GM19468 (cell line): ENCODE measurements at regions not wholly inside any gene's neighbourhood (a gene's known extent, or its start where the extent isn't known, plus 50 kb on each side); places are given as distances from the start of the nearest gene placed in this dataset.

Experiments used
- ATAC-seq: cut with Tn5 transposase; IDR thresholded peaks from one replicate; pipeline ENCODE4 v1.9.1; 2021; ENCODE audit warnings: mild to moderate bottlenecking, moderate library complexity, moderate number of reproducible peaks; ENCODE audit not compliant: unreplicated experiment; ENCODE audit errors: extremely low read depth

DNA sequence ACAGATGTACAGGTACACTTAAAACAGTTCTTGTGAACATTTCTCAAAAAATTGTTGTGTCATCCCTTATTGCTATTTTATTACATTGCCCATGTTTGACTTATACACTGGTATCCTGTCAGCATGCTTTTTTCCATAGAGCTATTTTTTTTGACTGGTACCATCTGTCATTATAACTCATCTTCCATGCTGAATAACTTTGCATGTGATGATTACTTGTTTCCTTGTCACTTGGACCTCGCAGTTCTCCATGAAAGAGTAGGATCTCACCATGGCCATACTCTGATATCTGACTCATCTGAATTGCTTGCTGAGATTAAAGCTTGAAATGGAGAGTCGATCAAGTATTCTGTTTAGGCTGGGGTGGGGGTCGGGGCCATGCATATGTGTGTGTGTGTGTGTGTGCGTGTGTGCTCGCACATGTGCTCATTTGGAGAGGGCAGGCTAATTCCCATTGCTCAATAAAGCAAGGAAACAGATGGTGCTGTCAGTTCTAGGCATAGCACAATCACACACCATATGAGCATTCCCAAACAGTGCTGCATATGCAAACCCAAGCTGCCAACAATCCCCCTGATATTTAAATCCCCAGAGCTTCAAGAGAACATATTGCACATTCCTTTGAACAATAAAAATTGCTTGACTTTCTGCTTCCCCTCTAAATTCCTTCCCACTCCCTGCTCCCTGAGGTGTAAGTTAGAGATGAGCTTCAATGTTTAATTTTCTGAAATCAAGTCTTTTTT lies 62.9 kb downstream of the NHLRC3 start:
- no peak for ATAC-seq

DNA sequence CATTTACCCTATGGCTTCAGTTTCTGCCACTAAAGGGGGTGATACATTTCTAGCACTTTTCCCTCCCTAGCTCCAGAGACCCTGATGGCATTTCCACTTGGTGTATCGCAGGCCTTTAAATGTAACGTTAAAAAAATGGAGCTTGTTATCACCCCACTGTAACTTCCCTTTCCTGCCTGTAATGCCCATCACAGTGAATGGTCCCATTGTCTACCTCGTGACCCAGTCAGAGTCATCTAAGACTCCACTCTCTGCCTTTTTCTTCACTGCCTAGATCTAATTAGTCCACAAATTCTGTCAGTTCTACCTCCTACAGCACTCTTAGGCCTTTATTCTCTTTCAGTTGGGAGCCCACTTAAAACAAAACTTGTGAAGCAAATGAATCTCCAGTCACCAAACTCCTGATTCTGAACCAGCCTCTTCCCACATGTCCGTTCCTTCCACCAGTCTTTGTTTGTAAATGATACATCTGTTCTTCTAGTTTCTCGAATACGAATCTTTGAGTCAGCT lies 64.8 kb downstream of the NHLRC3 start:
- no peak for ATAC-seq

DNA sequence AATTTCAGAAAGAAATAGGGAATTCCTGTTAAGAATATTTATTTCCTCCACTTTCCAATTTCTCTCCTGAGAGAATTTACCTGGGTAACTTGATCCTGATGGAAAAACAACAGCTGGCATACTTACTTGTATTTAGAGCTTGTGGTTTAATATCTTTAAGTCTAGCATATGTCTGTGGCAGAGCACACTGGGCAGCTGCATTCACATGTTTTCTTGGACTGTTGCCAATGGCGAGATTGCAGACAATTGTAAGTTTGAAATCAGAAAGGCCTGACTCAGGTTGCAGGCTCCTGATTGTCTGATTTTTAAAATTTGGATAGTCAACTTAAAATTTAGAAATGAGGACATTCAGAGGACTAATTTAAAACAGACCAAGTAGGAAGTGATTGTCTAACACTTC lies 66.9 kb downstream of the NHLRC3 start:
- ATAC-seq: no peak

DNA sequence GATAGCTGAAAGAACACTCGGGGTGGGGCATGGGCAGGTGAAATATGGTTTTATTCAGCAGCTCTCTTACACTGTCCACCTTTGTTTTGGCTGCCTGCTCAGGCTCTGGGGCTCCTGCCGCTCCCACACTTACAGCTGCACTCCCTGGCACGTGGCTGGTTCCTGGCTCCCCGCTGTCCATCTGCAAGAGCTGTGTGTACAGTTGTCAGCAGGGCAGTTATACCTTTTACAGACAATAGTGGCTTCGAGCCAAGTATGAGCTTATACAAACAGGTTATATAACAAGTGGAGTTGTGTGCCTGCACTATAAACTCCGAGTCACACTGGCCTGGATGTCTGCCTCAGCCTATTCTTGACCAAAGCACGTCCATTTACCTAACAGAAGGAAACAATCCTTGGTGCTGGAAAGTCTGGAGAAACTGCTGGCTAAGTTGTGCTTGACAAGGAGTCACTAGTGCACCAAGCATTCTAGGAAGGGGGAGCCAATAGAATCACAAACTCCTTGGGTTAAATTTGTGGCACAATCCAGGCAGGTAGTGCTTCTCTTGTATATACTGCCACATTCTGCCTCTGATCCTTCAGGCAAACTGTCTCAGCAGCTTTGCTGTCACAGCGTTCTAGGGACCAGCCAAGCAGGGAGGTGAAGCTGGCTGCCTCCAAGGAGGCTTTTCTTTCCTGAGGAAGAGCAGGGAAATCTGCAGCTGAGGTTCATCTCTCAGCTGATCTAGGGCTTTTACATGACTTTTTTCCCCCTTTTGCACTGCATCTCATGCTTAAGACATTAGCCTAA lies 68.2 kb downstream of the NHLRC3 start:
- no peak for ATAC-seq

DNA sequence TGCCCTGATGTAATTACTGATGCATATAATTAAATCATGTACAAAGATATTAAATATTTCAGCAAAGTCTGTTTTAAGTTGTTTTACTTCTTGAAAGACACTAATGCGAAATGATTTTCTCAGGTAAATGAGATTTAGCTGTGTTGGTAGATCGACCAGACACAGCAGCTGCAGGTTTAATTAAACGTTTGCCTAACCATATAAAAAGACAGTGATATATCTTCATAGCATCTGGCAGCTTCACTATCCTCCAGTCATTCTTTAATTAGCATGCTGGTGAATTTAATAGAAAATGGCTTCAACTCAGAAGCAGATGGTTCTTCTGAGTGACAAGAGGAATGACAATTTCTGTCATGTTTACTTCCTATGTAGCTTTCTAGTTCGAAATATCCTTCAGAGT lies 69.3 kb downstream of the NHLRC3 start:
- ATAC-seq: no peak

DNA sequence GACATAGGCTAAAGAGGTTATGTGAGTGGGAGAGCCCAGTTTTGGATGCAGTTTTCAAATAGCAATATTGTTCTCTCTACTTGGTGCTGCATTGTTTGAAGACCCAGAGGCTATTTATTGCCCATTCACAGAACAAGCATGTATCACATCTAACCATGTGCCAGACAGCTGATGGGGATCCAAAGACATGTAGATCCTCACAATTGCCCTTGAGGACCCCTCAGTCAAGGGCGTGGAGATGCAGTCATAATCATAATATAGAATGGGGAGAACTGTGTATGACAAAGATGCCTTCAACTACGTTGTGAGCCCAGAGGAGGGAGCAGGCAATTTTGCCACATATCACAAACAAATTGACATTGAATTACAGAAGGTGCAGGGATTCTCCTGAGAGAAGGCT lies 70.5 kb downstream of the NHLRC3 start:
- ATAC-seq: no peak

DNA sequence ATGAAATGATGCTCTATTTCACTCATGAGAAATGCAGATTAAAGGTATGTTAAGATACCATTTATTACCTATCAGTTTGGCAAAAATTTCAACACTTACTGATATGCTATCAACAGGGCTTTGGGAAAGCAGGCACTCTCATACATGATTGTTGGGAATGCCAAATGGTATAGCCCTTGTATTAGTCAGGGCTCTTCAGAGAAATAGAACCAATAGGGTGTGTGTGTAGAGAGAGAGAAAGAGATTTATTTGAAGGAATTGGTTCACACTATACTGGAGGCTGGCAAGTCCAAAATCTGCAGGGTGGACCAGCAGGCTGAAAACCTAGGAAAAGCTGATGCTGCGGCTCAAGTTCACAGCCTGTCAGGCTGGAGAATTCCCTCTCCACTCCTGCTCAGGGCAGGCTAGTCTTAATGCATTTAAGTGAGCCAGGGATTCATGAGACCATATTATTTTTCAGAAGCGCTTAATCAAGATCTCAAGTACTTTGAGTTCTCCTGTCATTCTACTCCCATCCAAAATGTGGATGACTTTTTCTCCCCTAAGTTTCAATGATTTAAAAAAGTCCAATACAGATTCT lies 72.4 kb downstream of the NHLRC3 start:
- ATAC-seq: no peak

DNA sequence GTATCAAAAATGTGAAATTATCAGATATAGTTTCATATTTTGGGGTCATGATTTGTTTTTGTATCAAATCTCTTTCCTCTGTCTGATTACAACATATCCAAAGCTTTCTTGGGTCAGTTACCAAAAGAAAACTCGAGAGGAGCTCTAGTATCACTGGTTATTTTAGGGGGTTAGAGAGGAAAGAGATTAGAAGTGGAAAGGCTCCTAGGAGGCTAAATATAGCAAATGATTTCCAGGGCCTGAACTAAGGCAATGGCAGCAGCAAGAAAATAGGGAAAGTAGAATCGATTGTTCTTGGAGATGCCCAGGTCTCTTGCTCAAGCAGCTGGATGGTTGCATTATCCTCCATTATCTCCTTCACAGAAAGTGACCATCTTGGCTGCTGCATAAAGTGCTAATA lies 72.9 kb downstream of the NHLRC3 start:
- ATAC-seq: no peak

DNA sequence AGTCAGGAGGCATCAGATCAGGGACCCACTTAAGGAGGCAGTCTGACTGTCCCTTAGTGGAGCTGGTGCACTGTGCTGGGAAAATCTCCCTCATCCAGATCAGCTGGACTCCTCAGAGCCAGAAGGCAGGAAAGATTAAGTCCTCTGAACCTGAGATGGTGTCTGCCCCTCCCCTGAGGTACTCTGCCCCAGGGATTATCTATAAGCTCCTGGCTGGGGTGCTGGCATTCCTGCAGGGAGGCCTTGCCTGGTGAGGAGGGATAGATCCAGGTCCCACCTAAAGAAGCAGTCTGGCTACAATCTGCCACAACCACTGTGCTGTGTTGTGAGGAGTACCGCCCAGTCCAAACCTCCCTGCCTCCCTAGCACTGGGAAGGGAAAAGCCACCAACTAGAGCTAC lies 81.2 kb downstream of the NHLRC3 start:
- ATAC-seq: no peak

DNA sequence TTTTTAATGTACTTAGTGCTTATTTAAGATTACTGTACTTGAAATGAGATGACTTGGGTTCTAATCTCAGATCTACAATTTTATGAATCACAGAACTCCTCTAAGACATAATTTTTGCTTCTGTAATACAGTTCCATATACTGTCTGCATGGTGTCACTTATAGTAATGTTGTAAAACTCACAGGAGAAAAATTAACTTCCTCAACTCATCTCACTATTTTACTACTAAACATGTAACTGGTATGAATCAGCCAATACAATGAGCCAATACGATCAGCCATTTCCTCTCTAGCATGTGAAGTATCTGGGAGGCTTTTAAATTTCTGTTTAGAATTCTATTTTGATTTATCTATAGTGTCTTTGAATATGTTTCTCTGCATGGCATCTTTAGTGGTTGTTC lies 85.3 kb downstream of the NHLRC3 start:
- ATAC-seq: no peak

DNA sequence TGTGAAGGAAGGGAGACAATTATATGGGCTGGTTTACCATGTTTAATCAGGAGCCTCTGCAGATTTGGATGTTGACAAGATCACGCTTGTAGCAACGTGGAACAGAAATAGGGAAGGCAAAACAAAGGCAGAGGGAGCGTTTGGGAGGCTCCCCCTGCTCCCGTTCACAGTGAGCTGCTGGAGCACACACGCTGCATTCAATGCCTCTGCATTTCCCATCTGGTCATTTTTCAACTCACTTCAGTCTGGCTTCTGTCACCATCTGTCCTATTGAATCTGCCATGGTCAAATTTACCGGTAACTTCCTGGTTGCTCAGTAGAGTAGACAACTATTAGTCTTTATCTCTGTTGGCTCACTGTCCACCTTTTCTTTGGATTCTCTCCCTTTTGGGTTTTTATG lies 91.0 kb downstream of the NHLRC3 start:
- ATAC-seq: no peak

DNA sequence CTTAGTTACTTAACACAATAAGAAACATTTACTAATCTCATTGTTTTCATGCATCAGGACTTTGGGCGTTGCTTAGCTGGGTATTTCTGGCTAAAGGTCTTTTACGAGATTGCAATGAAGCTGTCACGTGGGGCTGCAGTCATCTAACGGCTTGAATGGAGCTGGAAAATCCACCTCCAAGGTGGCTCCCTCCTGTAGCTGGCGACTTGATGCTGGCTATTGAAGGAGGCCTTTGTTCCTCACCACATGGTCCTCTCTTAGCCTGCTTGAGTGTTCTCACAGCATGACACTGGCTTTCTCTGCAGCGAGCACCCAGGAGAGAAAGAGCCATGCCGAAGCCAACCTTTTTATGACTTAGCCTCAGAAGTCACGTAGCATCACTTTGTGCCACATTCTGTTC lies 92.0 kb downstream of the NHLRC3 start:
- no peak for ATAC-seq

DNA sequence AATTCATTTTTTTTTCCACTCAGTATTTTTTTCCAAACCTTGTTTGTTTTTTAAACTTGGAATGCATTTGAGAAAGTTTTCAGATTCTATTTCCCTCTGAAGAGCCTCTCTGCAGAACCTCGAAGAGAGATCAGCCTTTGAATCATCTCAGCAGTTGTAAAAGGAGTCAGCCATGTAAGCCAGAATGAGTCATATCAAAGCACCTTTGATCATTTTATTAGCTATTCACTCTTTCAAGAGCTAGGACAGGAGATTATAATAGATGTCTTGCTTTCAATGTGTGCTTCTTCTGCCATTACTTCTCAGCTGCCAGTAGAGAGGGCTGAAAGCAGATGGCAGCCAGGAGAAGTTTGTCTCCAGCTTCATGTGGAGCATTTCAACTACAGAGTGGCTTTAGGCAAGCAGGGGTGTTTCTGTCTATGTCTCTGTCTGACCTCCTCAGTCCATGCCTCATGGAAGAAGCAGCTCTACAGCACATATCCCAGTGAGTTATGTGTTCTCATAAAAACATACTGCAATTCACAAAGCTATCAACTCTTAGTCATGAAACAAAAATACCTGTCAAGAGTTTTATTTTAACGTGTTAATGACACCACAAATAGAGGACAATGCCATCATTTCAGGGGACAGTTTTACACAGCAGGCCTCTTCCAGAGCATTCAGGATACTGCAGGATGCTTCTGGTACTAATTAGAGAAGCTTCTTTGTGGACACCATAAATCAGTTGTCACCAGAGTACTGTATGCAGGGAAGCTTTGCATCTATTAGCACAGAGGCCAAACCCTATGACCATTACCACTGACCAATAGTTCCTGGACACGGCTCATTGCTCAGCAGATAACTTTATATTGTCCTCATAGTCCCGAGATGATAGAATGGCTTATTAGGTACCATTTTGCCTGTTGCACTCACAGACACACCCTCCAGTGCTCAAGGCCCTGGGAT lies 94.3 kb downstream of the NHLRC3 start:
- ATAC-seq: no peak

DNA sequence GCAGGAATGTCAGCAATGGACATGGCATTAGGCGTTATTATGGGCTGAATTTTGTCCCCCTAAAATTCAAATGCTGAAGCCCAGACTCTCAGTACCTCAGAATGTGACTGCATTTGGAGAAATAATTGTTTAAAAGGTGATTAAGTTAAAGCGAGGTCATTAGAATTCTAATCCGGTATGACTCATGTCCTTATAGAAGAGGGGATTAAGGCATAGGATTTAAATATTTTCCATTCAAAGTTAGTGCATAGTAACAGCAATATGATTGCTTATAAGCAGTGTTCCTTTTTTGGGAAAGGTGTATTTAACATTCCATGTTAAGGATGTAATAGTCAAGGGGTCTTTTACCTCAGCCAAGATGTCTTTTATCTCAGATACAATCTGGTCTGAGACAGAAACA lies 95.5 kb downstream of the NHLRC3 start:
- no peak for ATAC-seq

DNA sequence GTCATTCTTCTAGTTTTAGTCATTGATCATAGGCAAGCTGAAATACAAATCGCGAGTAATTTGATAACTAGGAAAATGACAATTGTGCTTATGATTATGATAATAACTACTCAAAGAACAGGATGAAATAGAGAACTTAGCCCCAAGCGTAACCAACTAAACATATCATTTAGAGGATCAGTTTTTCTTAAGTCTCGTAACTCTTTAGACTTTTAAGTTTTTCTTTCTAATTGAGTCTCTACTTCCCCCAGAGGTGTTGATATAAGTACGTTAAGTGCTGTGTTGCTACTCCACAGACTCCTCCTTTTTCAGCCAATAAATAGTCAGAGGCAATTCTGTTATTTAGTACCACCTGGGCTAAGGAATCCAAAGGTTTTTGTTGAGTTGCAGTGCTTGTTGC lies 96.3 kb downstream of the NHLRC3 start:
- ATAC-seq: no peak

DNA sequence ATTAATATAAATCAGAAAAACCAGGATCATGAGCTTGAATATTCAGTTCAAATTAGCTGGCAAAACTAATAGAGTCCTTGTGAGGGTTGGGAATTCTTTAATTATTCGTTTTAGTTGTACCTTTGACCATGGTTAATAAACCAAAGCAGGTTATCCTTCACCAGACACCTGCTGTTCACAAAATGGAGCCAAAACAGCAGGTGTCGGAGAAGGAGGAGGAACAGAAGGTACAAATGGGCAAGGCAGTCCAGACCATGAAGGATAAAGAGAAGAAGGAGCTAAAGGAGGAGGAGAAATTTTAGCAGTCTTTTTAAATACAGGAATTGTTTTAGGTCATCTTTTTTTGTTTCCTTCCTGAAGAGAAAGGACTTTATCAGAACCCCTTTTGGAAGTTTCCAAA lies 106.1 kb downstream of the NHLRC3 start:
- ATAC-seq: no peak

DNA sequence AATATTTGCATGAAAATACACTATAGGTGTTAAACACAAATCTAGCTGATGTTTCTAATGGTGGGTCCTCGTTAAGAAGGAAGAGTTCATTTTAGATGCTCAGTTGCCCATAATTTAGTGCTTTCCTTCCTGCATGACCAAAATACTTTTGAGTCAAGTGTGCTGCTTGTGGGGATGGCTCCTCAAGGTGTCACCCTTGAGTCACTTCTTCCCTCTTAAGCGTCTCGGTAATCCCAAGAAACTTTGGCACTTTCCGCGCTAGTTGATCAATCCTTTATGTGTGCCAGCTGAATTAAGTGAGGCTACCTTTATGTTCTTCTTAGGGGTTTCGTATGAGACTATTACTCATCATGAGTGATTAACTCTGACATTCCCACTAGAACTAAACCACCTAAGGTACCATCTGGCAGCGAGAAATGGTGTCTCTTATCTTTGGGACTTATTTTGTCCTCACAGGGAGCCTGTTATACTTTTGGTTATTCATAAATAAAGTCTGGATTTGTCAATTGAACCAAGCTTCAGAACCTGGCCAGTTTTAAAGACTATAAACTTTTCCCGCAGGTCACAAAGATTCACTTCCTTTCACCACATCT lies 106.8 kb downstream of the NHLRC3 start:
- no peak for ATAC-seq

DNA sequence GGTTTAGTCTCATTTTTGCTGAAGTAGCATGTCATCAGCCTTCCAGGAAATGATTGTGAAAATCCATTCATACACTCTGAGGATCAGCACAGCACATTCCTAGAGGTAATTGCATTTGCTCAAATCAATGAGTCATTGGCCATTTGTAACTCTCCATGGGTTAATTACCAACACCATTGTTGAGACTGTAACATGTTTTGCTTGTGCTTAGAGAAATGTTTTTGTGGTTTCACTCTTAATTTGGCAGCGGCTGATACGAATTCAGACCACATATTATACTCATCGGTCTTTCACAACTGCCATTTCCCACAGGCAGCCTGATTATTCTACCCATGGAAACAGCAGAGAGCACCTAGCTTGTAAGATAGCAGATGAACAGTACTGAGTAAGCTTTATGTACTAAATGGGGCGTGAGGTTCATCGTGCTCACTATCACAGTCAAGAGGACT lies 110.3 kb downstream of the NHLRC3 start:
- no peak for ATAC-seq

DNA sequence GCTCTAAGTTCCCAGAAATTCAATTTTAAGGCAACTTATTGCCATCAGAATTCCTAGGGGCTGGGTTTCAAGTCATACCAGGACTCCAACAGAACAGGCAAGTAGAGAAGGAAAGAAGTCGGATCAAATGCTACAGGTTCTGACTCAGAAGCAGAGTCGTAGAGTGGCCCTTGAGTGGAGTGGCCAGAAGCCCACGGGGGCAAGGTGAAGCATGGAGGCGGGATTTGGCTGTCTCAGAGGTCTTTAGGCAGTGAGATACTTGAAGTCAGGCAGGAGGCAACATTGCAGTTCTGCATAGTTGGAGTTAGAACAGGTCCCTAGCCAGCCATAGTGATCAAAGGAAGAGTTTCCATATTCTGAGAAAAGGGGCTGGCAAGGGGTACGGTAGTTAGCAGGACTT lies 111.6 kb downstream of the NHLRC3 start:
- no peak for ATAC-seq

DNA sequence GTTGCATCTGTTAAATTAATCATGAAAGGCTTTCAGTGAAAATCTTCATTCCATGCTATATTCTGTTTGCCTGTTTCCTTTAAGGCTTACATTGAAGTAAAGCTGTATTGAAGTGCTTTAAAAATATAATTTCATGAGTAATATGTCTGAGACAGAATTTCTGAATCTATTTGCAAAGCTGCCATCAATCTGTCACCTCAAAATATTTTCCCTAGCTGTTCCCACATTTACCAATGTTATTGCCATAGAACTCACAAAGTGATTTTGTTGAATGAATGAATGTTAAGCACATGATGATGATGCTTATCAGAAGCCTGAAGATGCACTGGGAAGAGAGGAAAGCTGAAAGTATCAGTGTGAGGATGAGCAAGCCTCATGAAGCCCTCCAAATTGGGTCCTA lies 115.8 kb downstream of the NHLRC3 start:
- ATAC-seq: no peak
